Astrocyte (in vitro differentiated cells and primary cell): ENCODE measurements at regions not wholly inside any gene's neighbourhood (a gene's known extent, or its start where the extent isn't known, plus 50 kb on each side); places are given as distances from the start of the nearest gene placed in this dataset.
"Not testable (repeated sequence)": the region's sequence is repeated elsewhere in the genome, so short reads cannot be mapped to it uniquely, and the experiment has no call there.

Experiments
- CTCF ChIP-seq: IDR thresholded peaks from 2 replicates; pipeline ENCODE4 v1.5.1; 2011; ENCODE audit warnings: low read depth, mild to moderate bottlenecking, inconsistent platforms, low read length, moderate library complexity; ENCODE audit not compliant: insufficient read depth
- EZH2 ChIP-seq: IDR thresholded peaks from 2 replicates; pipeline ENCODE4 v1.6.1; 2012; ENCODE audit warnings: mild to moderate bottlenecking, low read length, inconsistent platforms; ENCODE audit not compliant: insufficient read depth

- TF ChIP-seq CTCF, EZH2: not testable (repeated sequence)
These were observed 68.3 kb upstream of the PLEKHM1 start for GRCh38 chr17:45558821-45559220.
